Breast epithelium (tissue), 3 donors: ENCODE measurements at regions not wholly inside any gene's neighbourhood (a gene's known extent, or its start where the extent isn't known, plus 50 kb on each side); places are given as distances from the start of the nearest gene placed in this dataset.

ENCODE experiments used
- POLR2A ChIP-seq: fragments of 450-650 bp; IDR thresholded peaks from one replicate; pipeline ENCODE4 v1.6.1; 2016; ENCODE audit warnings: antibody characterized with exemption, mild to moderate bottlenecking, moderate library complexity
- TF ChIP-seq, protein P1 (sequence below), 3 donors: fragments of 450-650 bp; IDR thresholded peaks; one replicate each; pipeline ENCODE4 v1.5.1; 2016 to 2017; ENCODE audit warnings: antibody characterized with exemption in 3 of 3, mild to moderate bottlenecking in 3 of 3, moderate library complexity in 3 of 3

DNA sequence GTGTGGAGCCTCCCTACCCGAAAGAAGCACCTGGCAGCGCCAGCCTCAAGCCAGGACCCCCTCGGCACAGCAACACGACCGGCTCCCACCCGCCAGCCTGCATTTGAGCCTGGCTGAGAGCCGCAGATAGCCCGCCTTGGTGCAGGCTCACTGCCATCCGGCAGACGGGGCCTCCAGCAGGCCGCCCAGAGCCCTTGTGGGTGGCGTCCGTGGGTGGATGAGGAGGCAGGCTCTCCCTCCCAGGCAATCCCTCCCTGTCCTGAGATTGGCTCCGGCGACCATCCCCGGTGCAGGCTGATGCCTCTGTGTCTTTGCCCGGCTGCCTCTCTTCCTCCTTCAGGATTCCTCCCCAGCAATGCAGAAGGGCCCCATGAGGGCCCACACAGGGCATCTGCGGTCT is 1527.9 kb downstream of the BRD1 start:
- TF ChIP-seq, protein P1, sequence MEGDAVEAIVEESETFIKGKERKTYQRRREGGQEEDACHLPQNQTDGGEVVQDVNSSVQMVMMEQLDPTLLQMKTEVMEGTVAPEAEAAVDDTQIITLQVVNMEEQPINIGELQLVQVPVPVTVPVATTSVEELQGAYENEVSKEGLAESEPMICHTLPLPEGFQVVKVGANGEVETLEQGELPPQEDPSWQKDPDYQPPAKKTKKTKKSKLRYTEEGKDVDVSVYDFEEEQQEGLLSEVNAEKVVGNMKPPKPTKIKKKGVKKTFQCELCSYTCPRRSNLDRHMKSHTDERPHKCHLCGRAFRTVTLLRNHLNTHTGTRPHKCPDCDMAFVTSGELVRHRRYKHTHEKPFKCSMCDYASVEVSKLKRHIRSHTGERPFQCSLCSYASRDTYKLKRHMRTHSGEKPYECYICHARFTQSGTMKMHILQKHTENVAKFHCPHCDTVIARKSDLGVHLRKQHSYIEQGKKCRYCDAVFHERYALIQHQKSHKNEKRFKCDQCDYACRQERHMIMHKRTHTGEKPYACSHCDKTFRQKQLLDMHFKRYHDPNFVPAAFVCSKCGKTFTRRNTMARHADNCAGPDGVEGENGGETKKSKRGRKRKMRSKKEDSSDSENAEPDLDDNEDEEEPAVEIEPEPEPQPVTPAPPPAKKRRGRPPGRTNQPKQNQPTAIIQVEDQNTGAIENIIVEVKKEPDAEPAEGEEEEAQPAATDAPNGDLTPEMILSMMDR (IDR thresholded peaks at IDR 0.05), result no peak
- no peak for TF ChIP-seq POLR2A
